Brain microvascular endothelial cell (primary cell): ENCODE measurements at regions not wholly inside any gene's neighbourhood (a gene's known extent, or its start where the extent isn't known, plus 50 kb on each side); places are given as distances from the start of the nearest gene placed in this dataset.

Experiments
- DNase-seq: peaks from one replicate; pipeline ENCODE4 v3.0.0-alpha.2; 2020
- H3K27ac ChIP-seq: fragments of 250-450 bp; sonication (Bioruptor Pico); 2 replicates; pipeline ENCODE4 v1.5.1; 2020; ENCODE audit warnings: mild to moderate bottlenecking, moderate library complexity
- H3K27me3 ChIP-seq: fragments of 250-450 bp; sonication (Bioruptor Pico); replicated peaks from 2 replicates; pipeline ENCODE4 v1.5.1; 2020; ENCODE audit warnings: mild to moderate bottlenecking
- H3K36me3 ChIP-seq: fragments of 250-450 bp; sonication (Bioruptor Pico); replicated peaks from 2 replicates; pipeline ENCODE4 v1.5.1; 2020; ENCODE audit warnings: mild to moderate bottlenecking
- H3K4me3 ChIP-seq: 2 replicates; pipeline ENCODE4 v1.5.1; 2011; ENCODE audit warnings: low read depth, mild to moderate bottlenecking, control low read depth, low read length, moderate library complexity
- in situ Hi-C: cut with HindIII; loops from 2 replicates; pipeline ENCODE4 v1.10.0; 2017; ENCODE audit warnings: low sequenced_read_pairs, low pct_ligation_motif_present
- TF ChIP-seq, protein P1 (sequence below): IDR thresholded peaks from 2 replicates; pipeline ENCODE4 v1.5.1; 2011; ENCODE audit warnings: low read depth, mild to moderate bottlenecking, moderate library complexity, low read length, control low read depth, inconsistent platforms; ENCODE audit errors: missing control alignments

DNA sequence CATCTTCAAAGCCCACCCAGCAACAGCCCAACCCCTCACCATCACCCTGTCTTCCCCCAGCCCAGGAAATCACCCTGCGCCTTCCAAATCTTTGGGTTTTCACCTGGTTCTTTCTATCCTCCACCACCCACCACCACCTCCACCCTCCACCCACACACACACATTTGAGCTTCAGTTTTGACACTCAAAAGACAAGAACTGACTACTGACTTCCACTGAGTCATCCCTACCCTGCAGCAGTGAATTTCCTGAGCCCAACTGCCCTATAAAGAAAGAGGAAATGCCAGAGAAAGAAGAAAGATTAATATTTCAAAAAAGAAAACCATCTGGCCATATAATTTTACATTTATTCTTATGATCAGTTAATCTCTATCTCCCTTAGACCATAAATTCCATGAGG lies 137.5 kb downstream of the CHST1 start:
- no peaks in the 10 kb centered on the region for H3K36me3 ChIP-seq
- no peak overlapping the region for H3K27ac ChIP-seq
- no peaks in the 10 kb centered on the region for H3K27me3 ChIP-seq
- TF ChIP-seq, protein P1, sequence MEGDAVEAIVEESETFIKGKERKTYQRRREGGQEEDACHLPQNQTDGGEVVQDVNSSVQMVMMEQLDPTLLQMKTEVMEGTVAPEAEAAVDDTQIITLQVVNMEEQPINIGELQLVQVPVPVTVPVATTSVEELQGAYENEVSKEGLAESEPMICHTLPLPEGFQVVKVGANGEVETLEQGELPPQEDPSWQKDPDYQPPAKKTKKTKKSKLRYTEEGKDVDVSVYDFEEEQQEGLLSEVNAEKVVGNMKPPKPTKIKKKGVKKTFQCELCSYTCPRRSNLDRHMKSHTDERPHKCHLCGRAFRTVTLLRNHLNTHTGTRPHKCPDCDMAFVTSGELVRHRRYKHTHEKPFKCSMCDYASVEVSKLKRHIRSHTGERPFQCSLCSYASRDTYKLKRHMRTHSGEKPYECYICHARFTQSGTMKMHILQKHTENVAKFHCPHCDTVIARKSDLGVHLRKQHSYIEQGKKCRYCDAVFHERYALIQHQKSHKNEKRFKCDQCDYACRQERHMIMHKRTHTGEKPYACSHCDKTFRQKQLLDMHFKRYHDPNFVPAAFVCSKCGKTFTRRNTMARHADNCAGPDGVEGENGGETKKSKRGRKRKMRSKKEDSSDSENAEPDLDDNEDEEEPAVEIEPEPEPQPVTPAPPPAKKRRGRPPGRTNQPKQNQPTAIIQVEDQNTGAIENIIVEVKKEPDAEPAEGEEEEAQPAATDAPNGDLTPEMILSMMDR: no peak
- in situ Hi-C loops: no loop called here
- H3K4me3 ChIP-seq: no peak overlapping the region
- no peak for DNase-seq

- Histone ChIP-seq H3K27me3 (no peaks in the 10 kb centered on the region), H3K4me3 (no peak overlapping the region), H3K36me3 (no peaks in the 10 kb centered on the region), H3K27ac (no peak overlapping the region)
- in situ Hi-C loops: no loop called here
- DNase-seq: no peak
- TF ChIP-seq, protein P1: no peak
Measured at GRCh38 chr11:45525393-45525792, 140.0 kb downstream of the CHST1 start.

- H3K36me3 ChIP-seq: no peaks in the 10 kb centered on the region
- no peaks in the 10 kb centered on the region for H3K27me3 ChIP-seq
- H3K4me3 ChIP-seq: no peak overlapping the region
- in situ Hi-C loops: no loop called here
- TF ChIP-seq, protein P1: no peak
- DNase-seq: no peak
- H3K27ac ChIP-seq: no peak overlapping the region
Measured at GRCh38 chr11:45523760-45524159, 141.7 kb downstream of the CHST1 start.

DNA sequence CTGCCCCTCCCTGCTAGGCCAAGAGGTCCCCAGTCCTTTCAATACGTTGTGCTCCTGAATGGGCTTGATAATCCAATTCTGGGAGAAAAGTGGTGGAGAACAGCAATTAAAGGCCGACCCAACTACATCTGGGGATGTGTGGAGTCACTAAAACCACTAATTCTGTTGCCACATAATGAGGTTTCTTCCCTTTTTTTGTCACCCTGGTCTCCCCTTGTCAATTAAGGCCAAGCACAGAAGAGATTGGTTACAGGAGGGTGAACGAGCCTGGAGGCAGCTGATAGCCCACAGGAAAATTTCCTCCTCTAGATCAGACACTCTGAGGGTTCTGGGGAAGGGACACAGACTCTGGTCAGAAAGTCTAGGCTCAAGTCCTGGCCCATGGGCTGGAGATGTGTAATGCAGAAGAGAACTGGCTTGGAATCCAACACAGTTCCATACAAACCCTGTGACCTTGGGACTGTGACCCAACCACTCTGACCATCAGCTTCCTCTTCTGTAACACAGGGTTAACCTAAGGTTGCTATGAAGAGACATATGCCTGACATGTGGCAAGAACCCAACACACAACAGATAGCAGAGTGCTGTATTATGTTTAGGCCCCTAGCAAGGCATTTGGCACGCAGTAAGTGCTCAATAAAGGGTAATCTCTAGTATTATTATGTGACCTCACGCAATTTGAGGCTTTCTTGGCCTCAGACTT lies 146.4 kb downstream of the CHST1 start:
- Histone ChIP-seq H3K36me3 (no peaks in the 10 kb centered on the region), H3K27ac (no peak overlapping the region), H3K27me3 (no peaks in the 10 kb centered on the region), H3K4me3 (no peak overlapping the region)
- no peak for DNase-seq
- TF ChIP-seq, protein P1: no peak
- in situ Hi-C loops: no loop called here

DNA sequence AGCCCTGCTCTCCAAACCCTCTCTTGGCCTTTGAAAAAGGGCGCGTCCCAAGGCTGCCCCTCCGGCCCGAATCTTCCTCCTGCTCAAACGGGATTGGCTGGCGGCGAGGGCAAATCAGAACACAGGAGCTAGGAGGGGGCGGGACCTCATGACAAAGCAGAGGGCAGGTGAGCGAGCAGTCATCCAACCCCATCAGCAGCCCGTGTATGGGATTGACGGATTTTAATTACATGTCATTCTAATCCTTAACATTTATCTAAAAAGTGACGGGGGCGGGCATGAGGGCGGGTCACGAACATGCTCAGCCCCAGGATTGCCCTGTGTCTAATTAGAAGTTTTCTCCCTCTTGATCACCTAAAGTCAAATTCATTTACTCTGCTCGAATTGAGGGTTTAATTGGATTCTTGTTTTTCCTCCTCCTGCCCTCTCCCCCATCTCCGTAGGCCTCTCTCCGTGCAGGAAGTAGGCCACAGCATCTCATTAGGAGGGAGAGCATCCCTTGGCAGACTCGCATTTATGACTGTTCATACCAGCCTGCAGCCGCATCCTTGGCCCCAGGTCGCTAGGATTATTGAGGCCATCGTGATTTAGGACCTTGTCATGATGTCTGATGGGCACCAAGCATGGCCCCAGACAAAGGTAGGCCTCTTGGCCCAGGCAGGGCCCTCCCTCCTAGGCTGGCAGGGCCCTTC lies 147.1 kb downstream of the CHST1 start:
- H3K36me3 ChIP-seq: no peaks in the 10 kb centered on the region
- H3K4me3 ChIP-seq: no peak overlapping the region
- no peak for DNase-seq
- H3K27me3 ChIP-seq: no peaks in the 10 kb centered on the region
- TF ChIP-seq, protein P1: no peak
- H3K27ac ChIP-seq: no peak overlapping the region
- in situ Hi-C loops: no loop called here
